HuH-7.5 (cell line): ENCODE measurements at regions not wholly inside any gene's neighbourhood (a gene's known extent, or its start where the extent isn't known, plus 50 kb on each side); places are given as distances from the start of the nearest gene placed in this dataset.

Experiments
- DNase-seq: peaks from one replicate; pipeline ENCODE4 v3.0.0; 2011; ENCODE audit warnings: low spot score

DNA sequence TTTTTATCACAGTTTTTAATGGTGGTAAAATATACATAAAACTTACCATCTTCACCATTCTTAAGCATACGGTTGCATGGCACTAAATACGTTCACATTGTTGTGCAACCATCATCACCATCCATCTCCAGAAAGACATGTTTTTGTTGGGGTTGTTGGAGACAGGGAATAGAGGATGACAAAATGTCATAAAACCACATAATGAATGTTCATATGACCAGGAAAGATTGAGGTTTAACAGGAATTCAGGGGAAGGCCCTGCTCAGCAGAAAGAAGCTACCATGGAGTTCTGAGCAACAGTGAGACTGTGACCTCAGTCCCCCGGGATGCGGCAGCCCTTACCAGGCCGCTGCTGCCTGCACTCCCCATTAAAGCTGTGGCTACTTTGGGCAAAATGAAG is 63.9 kb upstream of the TRIM2 start:
- no peak for DNase-seq

DNA sequence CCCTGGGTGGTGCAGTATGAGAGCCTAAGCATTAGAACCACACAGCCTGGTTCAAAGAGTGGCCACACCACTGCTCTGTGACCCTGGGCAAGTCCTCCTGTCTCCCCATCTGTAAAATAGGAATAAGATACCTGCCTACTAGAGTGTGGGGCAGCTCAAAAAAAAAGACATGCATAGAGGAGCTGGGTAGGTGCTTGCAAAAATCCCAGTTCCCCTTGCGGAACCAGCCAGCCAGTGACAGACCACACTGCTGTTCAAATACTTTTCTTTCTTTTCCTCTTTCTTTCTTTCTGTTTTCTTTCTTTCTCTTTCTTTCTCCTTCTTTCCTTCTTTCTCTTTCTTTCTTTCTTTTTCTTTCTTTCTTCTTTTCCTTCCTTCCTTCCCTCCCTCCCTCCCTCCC is 63.0 kb upstream of the TRIM2 start:
- no peak for DNase-seq

DNA sequence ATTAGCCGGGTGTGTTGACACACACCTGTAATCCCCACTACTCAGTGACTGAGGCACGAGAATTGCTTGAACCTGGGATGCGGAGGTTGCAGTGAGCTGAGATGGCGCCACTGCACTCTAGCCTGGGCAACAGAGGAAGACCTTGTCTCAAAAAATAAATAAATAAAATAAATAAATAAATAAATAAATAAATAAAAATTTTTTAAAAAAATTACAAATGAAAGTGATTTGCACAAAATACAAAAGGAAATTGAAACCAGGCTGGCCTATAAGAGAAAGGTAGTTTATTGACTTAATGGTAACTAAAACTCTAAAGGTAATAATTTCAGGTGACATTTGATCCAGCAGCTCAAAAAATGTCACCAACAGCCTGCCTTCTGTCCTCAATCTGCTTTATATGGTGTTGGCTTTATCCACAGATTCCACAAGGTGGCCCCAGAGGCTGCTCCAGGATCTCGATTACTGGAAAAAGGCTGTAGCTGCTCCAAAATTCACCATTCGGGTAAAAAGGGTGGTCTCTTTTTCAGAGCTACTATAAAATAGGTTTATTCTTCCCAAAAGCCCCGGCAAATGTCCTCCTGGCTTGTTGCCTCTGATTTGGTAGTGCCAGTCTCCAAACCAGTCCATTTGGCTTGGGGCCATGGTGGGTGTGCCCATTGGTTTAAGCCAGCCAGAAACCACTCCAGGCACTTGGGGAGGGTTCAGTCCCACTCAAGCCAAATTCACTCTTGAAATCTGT is 61.4 kb upstream of the TRIM2 start:
- peak; percentile 49 for DNase-seq

DNA sequence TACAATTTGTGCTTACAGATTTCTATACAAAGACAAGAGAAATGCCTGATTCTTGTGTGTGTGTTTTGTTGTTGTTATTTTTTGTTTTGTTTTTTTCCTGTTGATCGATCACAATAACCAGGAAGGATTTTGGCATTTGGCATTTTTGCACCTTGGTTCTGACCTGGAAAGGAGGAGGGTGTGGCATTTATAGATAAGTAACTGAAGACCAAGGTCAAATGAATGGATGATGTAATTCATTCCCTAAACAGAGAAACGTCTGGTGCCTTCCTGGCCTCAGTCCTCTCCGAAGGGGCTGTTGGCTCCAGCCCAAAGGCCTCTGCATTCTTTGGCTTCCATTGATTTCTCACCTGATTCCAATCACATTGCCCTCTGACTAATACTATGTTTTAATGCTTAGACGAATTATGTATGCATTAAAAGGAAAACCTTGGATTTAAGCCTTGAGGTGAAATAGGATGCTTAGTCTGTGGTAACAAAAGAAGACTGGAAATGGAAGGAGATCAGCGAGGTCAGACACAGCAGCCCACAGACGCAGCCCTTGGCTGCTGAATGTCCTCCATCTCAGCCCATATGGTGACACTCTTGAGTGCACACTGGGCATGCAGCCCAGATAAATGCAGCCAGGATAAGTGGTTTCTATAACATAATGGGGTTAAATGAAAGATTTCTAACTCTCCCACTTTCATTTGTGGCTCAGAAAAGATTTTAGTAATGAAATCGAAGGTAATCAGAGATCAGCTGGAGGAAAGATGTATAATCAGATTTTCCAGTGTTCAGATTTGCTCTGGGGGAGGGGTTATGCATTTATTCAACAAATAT is 60.5 kb upstream of the TRIM2 start:
- no peak for DNase-seq

DNA sequence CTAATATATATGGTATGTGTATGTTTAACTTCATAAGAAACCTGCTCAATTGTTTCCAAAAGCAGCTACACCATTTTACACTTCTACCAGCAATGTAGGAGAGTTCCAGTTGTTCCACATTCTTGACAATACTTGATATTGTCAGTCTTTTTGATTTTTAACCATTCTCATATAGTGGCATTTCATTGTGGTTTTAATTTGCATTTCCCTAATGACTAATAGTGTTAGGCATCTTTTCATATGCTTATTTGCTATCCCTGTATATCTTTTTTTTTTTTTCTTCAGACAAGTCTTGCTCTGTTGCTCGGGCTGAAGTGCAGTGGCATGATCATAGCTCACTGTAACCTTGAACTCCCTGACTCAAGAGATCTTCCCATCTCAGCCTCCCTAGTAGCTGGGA is 58.2 kb upstream of the TRIM2 start:
- no peak for DNase-seq

DNA sequence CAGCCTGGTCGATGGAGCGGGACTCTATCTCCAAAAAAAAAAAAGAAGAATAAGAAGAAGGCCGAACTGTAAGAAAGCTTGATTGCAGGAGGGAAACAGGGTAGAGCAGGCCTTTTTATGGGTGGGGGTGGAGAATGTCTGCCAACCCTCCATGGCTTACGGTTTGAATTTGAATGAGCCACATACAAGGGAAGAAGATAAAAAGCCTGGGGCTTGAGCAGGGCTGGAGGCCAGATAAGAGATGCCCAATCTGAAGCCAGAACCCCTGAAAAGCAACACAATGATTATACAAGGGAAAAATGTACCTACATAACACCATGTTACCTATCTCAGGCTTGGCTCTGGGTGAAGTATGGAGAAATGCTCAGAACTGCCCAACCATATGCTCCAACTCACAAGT is 57.3 kb upstream of the TRIM2 start:
- no peak for DNase-seq

DNA sequence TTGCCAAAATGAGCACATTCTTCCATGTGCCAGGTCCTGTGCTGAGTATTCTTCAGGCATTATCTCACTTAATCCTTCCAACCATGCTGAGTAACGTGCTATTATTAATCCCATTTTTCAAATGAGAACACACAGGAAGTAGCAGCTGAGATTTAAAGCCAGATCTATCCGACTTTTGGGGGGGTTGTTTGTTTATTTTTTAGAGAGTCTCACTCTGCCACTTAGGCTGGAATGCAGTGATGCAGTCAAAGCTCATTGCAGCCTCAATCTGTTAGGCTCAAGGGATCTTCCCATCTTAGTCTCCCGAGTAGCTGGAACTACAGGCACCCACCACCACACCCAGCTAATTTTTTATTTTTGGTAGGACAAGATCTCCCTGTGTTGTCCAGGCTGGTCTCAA is 55.5 kb upstream of the TRIM2 start:
- DNase-seq = no peak

DNA sequence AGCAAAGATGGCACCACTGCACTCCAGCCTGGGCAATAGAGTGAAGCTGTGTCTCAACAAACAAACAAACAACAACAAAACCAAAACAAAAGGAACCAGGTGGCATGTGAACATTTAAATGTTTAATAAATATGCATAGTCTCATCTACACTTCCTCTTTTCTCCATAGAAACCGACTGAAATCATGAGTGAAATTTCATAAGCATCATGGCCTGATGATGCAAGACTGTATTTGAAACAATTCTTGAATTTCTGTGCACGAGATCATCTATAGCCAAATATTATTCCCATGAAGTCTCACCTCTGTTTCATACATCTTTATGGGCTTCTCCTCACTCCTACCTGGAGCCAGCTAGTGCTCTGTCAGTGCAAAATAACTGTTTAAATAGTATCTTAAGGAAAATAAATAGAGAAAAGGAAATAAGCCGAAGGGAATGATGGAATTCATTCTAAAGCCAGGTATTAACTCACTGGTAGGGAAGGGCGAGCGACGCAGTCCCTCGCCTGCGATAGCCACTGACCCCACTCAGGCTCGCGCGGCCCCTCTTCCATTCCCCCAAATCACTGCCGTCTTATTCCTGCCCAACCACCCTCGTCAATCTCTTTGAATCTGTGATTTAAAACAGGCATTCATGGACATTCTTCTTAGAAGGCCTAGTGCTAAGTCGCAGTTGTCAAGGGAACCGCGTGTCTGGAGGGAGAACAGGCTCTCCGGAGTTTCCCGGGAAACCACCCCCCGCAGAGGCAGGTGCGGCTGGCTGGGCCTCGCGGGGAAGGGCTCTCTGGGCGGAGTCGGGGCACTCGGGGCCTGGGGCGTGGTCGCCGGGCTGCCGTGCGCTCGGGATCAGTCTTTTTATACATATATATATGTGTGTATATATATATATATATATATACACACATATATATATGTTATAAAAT is 52.4 kb upstream of the TRIM2 start:
- peak; percentile 29 for DNase-seq

DNA sequence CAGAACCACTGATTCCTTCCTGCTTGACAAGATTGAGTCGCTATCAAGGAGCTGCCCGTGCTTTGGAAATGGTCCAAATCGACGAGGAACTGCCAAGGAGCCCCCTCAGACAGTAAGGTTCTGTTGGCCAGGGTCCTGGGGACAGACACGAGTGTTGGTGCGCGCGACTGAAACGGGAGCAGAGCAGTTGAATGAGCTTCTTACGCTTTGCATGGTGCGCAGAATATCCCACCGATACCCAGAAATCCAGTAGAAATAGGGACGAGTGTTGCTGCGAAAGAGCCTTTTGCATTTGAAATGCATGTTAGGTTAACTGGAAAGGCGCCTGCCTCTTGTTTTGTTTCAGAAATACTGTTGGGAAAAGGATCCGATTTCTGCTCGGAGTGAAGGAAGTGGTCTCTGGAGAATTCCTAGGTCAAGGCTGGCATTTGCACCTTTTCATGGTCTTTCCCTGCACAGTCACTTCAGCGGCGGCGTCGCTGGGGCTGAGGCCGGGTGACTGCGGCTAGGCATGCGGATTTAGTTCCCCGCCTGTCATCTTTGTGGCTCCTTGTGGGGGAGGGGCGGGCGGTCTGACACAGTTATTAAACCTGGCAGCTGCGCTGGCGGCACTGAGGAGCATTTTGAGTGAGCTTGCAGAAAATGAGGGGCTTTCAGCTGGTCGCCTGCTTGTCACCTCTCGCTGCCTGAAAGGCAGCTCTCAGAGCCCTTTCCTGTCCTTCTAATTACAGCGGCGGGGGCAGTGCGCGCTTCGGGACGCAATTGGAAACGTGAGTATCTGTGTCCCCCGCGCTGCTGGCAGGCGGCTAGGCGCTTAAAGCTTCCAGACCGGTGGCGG is 51.5 kb upstream of the TRIM2 start:
- peak; percentile 22 for DNase-seq

DNA sequence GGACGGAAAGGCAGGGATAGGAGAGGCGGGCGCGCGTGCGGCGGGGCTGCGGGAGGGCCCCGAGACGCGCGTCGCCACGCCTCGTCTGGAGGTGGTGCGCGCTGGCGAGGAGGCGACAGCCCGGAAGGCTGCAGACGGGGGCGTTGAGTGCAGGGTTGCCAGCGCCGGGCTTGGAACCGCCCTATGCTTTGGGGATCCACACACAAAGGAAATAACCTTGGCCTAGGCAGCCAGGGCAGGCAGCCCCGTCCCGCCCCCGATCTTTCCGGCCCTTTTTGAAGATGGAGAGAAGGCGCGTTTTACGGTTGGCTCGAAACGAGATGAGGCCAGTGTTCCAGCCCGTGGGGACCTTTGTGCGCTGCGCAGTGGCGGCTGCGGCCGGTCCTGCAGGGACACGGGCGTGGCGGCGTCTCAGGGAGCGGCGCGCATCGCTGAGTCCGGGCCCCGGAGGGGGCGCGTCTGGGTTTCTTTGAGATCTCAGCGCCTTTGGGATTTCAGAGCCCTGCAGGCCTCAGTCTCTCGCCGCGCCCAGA is 50.8 kb upstream of the TRIM2 start:
- peak; percentile 34 for DNase-seq

DNA sequence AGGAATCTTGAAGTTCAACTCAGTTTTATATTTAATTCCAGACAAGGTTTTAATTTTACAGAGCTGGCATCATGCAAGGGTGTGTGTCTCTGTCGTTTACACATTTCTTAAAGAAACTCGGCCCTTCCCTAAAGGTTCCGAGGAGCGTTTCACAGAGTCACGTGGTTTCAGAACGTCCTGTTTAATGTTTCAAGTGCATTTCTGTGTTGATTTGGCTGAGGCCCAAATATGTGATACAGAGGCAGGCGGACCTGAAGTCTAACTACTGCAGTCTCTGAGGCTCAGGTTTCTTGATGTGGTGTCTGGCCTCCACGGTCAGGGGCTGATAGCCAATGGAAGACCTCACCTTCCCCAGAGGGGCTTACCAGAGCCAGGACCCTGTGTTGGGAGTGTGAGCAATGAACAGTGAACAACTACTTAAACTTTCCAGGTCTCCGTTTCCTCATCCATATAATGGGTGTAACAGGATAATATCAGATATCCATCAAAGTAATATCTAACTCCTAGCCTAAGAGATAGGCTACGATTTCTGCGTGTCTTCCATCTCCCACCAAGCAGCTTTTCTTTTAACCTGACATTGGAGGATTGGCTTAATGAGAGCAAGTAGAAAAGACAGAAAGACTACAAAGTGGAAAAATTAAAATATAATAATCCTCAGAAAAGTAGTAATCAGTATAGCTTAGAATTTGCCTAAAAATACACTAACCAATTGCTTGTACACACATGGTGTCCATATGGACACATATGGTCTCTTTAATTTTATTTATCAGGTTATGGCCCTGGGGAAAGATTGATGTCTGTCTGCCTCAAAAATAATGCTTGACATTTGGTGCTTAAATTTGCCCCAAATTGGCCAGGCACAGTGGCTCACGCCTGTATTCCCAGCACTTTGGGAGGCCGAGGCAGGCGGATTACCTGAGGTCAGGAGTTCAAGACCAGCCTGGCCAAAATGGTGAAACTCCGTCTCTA is 50.0 kb upstream of the TRIM2 start:
- DNase-seq = no peak
